Astrocyte (in vitro differentiated cells and primary cell): ENCODE measurements at regions not wholly inside any gene's neighbourhood (a gene's known extent, or its start where the extent isn't known, plus 50 kb on each side); places are given as distances from the start of the nearest gene placed in this dataset.

Experiments used
- DNase-seq: peaks from one replicate; pipeline ENCODE4 v3.0.0-alpha.2; 2010; ENCODE audit warnings: low read depth
- FAIRE-seq: peaks from 2 replicates; lab custom pipeline; 2011; peaks lifted over from hg19 to GRCh38; lab: Jason Lieb, UNC
- H2AFZ ChIP-seq: 2 replicates; pipeline ENCODE4 v1.6.0; 2012; ENCODE audit warnings: low read depth, low read length, inconsistent platforms
- H3K27ac ChIP-seq: 2 replicates; pipeline ENCODE4 v1.5.1; 2011; ENCODE audit warnings: low read depth, low read length, inconsistent platforms
- H3K27me3 ChIP-seq: 2 replicates; pipeline ENCODE4 v1.6.0; 2011; ENCODE audit warnings: low read length, inconsistent platforms; ENCODE audit not compliant: insufficient read depth
- H3K36me3 ChIP-seq: 2 replicates; pipeline ENCODE4 v1.5.1; 2011; ENCODE audit warnings: low read length, inconsistent platforms; ENCODE audit not compliant: insufficient read depth
- H3K4me1 ChIP-seq: 2 replicates; pipeline ENCODE4 v1.5.1; 2011; ENCODE audit warnings: low read length, inconsistent platforms; ENCODE audit not compliant: insufficient read depth
- H3K4me2 ChIP-seq: 2 replicates; pipeline ENCODE4 v1.6.0; 2012; ENCODE audit warnings: low read length, inconsistent platforms
- H3K4me3 ChIP-seq: 2 replicates; pipeline ENCODE4 v1.5.1; 2011; ENCODE audit warnings: low read depth, mild to moderate bottlenecking, low read length, inconsistent platforms; ENCODE audit not compliant: insufficient read depth
- H3K79me2 ChIP-seq: 2 replicates; pipeline ENCODE4 v1.6.0; 2012; ENCODE audit warnings: mild to moderate bottlenecking, low read length, inconsistent platforms; ENCODE audit not compliant: insufficient read depth
- H3K9ac ChIP-seq: 2 replicates; pipeline ENCODE4 v1.6.0; 2012; ENCODE audit warnings: mild to moderate bottlenecking, low read length, inconsistent platforms
- H3K9me3 ChIP-seq: 2 replicates; pipeline ENCODE4 v1.5.1; 2012; ENCODE audit warnings: low read depth, mild to moderate bottlenecking, low read length, inconsistent platforms; ENCODE audit not compliant: insufficient read depth
- H4K20me1 ChIP-seq: 2 replicates; pipeline ENCODE4 v1.6.0; 2012; ENCODE audit warnings: low read length, inconsistent platforms; ENCODE audit not compliant: insufficient read depth
- H3K27ac Mint-ChIP-seq: one replicate; pipeline ENCODE4 v1.8.0; 2021; ENCODE audit warnings: mild to moderate bottlenecking, mixed read lengths; ENCODE audit not compliant: unreplicated experiment
- H3K27me3 Mint-ChIP-seq: one replicate; pipeline ENCODE4 v1.8.0; 2021; ENCODE audit warnings: low read depth, mixed read lengths; ENCODE audit not compliant: unreplicated experiment
- H3K36me3 Mint-ChIP-seq: one replicate; pipeline ENCODE4 v1.8.0; 2021; ENCODE audit warnings: low read depth, mixed read lengths; ENCODE audit not compliant: unreplicated experiment
- H3K4me1 Mint-ChIP-seq: one replicate; pipeline ENCODE4 v1.8.0; 2021; ENCODE audit warnings: low read depth, mixed read lengths; ENCODE audit not compliant: unreplicated experiment
- H3K4me3 Mint-ChIP-seq: one replicate; pipeline ENCODE4 v1.8.0; 2021; ENCODE audit warnings: mild to moderate bottlenecking, moderate library complexity, mixed read lengths; ENCODE audit not compliant: unreplicated experiment
- H3K9me3 Mint-ChIP-seq: one replicate; pipeline ENCODE4 v1.8.0; 2021; ENCODE audit warnings: mild to moderate bottlenecking, mixed read lengths; ENCODE audit not compliant: unreplicated experiment
- CTCF ChIP-seq: IDR thresholded peaks from 2 replicates; pipeline ENCODE4 v1.5.1; 2011; ENCODE audit warnings: low read depth, mild to moderate bottlenecking, inconsistent platforms, low read length, moderate library complexity; ENCODE audit not compliant: insufficient read depth
- EZH2 ChIP-seq: IDR thresholded peaks from 2 replicates; pipeline ENCODE4 v1.6.1; 2012; ENCODE audit warnings: mild to moderate bottlenecking, low read length, inconsistent platforms; ENCODE audit not compliant: insufficient read depth

DNA sequence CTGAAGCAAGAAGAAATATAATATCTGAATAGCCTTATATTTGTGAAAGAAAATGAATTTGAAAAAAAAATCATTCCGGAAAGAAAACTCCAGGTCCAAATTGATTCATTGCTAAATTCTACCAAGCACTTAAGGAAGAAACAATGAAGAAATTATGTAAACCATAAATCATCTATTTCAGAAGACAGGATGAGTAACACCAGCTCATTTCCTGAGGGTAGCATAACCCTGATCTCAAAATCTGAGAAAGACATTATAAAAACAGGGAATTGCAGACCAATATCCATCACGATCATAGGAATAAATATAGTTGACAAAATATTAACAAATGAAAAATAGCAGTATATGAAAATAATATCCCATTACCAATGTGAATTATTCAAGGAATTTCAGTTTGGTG, 70.1 kb upstream of the RAB18 start:
- H3K36me3 ChIP-seq: no peaks in the 10 kb centered on the region
- H3K4me2 ChIP-seq: no peak overlapping the region
- DNase-seq (no peak), FAIRE-seq (no peak)
- no peaks in the 10 kb centered on the region for H3K79me2 ChIP-seq
- Mint-ChIP-seq H3K4me3 (no peak overlapping the region), H3K9me3 (no peaks in the 10 kb centered on the region), H3K27ac (no peak overlapping the region), H3K27me3 (no peaks in the 10 kb centered on the region), H3K36me3 (no peaks in the 10 kb centered on the region), H3K4me1 (no peaks in the 10 kb centered on the region)
- no peak overlapping the region for H3K27ac ChIP-seq
- no peaks in the 10 kb centered on the region for H3K27me3 ChIP-seq
- TF ChIP-seq CTCF (no peak), EZH2 (no peak)
- H3K4me3 ChIP-seq: no peak overlapping the region
- no peak overlapping the region for H2AFZ ChIP-seq
- no peaks in the 10 kb centered on the region for H3K4me1 ChIP-seq
- no peaks in the 10 kb centered on the region for H3K9me3 ChIP-seq
- no peaks in the 10 kb centered on the region for H4K20me1 ChIP-seq
- no peak overlapping the region for H3K9ac ChIP-seq

DNA sequence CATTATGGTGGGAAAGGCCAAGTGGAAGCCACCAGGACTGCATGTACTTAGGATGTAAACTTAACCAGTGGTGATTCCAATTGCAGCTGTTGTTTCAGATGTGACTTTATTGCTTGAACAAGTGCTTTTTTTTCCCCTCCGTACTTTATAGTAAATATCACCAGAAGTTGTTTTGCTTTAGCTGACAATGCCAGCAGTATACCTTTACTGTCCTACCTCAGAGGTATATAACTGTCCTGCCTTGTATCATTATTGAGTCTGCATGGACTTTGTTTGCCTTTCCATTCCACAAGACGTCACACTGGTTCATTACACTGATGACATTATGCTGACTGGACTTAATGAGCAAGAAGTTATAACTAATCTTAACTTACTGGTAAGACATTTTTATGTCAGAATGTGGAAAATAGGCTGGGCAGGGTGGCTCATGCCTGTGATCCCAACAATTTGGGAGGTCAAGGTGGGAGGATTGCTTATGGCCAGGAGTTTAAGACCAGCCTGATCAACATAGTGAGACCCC, 77.1 kb upstream of the RAB18 start:
- no peaks in the 10 kb centered on the region for H3K36me3 Mint-ChIP-seq
- Histone ChIP-seq H3K27me3 (no peaks in the 10 kb centered on the region), H3K9me3 (no peaks in the 10 kb centered on the region), H3K79me2 (no peaks in the 10 kb centered on the region), H4K20me1 (no peaks in the 10 kb centered on the region), H3K4me3 (no peak overlapping the region), H3K36me3 (no peaks in the 10 kb centered on the region), H3K27ac (no peak overlapping the region), H3K4me1 (no peaks in the 10 kb centered on the region), H3K9ac (no peak overlapping the region), H2AFZ (no peak overlapping the region), H3K4me2 (no peak overlapping the region)
- H3K27ac Mint-ChIP-seq: no peak overlapping the region
- H3K4me1 Mint-ChIP-seq: no peaks in the 10 kb centered on the region
- H3K9me3 Mint-ChIP-seq: peaks cover 4% of the 10 kb centered on the region
- H3K27me3 Mint-ChIP-seq: no peaks in the 10 kb centered on the region
- no peak for TF ChIP-seq EZH2
- no peak for TF ChIP-seq CTCF
- DNase-seq (no peak), FAIRE-seq (no peak)
- H3K4me3 Mint-ChIP-seq: no peak overlapping the region

DNA sequence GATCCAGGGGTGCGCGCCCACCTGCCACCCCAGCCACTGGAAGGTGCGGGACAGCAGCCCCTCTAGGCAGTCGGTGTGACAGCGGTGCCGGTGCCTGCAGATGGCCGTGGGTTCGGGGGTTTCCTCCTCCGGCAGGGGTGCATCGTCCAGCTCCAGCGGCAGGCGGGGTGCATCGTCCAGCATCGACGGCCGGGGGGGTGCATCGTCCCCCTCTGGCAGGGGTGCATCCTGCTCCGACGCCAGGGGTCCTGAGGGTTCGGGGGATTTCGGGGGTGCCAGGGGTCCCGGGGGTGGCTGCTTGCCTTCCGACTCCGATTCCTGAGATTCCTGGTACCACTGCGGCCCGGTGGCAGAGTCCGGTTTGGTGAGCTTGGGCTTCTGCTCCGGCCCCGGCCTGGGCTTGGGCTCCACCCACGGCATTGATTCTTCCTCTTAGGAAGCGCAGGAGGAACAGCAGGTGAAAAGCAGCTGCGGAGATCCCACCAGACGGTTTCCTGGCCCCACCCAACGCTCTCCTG, 90.2 kb upstream of the RAB18 start:
- no peaks in the 10 kb centered on the region for H3K4me1 Mint-ChIP-seq
- H2AFZ ChIP-seq: no peak overlapping the region

More for the DNA sequence above, 90.2 kb upstream of the RAB18 start:
- peaks cover 4% of the 10 kb centered on the region for H3K9me3 ChIP-seq
- H3K4me2 ChIP-seq: no peak overlapping the region
- no peak overlapping the region for H3K4me3 Mint-ChIP-seq
- DNase-seq: no peak
- peaks cover 6% of the 10 kb centered on the region for H3K27me3 Mint-ChIP-seq
- H3K4me1 ChIP-seq: no peaks in the 10 kb centered on the region
- TF ChIP-seq CTCF: no peak
- TF ChIP-seq EZH2: no peak
- no peak overlapping the region for H3K4me3 ChIP-seq
- no peak overlapping the region for H3K27ac Mint-ChIP-seq
- no peaks in the 10 kb centered on the region for H3K27me3 ChIP-seq
- no peak overlapping the region for H3K27ac ChIP-seq
- H3K9ac ChIP-seq: no peak overlapping the region
- no peaks in the 10 kb centered on the region for H4K20me1 ChIP-seq
- H3K36me3 Mint-ChIP-seq: no peaks in the 10 kb centered on the region
- H3K36me3 ChIP-seq: no peaks in the 10 kb centered on the region
- H3K79me2 ChIP-seq: no peaks in the 10 kb centered on the region
- FAIRE-seq: no peak
- H3K9me3 Mint-ChIP-seq: peaks cover 5% of the 10 kb centered on the region
